Endothelial cell of umbilical vein (primary cell): ENCODE measurements at regions not wholly inside any gene's neighbourhood (a gene's known extent, or its start where the extent isn't known, plus 50 kb on each side); places are given as distances from the start of the nearest gene placed in this dataset.

ENCODE experiments used
- EZH2 ChIP-seq: IDR thresholded peaks from 2 replicates; pipeline ENCODE4 v1.6.1; 2012; ENCODE audit warnings: borderline replicate concordance, low read depth, mild to moderate bottlenecking, moderate library complexity, low read length, inconsistent platforms; ENCODE audit not compliant: severe bottlenecking
- FOS ChIP-seq: IDR thresholded peaks from 2 replicates; pipeline ENCODE4 v1.6.1; 2011; ENCODE audit warnings: mild to moderate bottlenecking, low read length, moderate library complexity, borderline replicate concordance; ENCODE audit not compliant: insufficient read depth
- JUN ChIP-seq: IDR thresholded peaks from 2 replicates; pipeline ENCODE4 v1.6.1; 2011; ENCODE audit warnings: borderline replicate concordance, low read depth; ENCODE audit not compliant: insufficient read length, insufficient read depth
- MYC ChIP-seq: IDR thresholded peaks from one replicate; pipeline ENCODE4 v1.6.1; 2011; ENCODE audit warnings: mild to moderate bottlenecking, low read depth, low read length
- POLR2A ChIP-seq: IDR thresholded peaks from 2 replicates; pipeline ENCODE4 v1.6.1; 2012; ENCODE audit warnings: low read depth, mild to moderate bottlenecking, control low read depth, low read length
- POLR2AphosphoS5 ChIP-seq: IDR thresholded peaks from 2 replicates; pipeline ENCODE4 v1.6.1; 2012; ENCODE audit warnings: low read depth, mild to moderate bottlenecking, control low read depth, low read length, moderate library complexity; ENCODE audit not compliant: insufficient read depth
- TF ChIP-seq, protein P1 (sequence below), 2 donors: IDR thresholded peaks; 1 replicate in 1 of 2; 2 replicates in 1 of 2; pipeline ENCODE4 v1.5.1; 2011; ENCODE audit warnings: low read length in 2 of 2, mild to moderate bottlenecking in 2 of 2, moderate library complexity in 2 of 2, control low read depth in 1 of 2, inconsistent platforms in 1 of 2, low read depth in 1 of 2; ENCODE audit not compliant: insufficient read depth in 1 of 2; ENCODE audit errors: extremely low read depth in 1 of 2
- TF ChIP-seq, protein P2 (sequence below): IDR thresholded peaks from 2 replicates; pipeline ENCODE4 v1.6.1; 2011; ENCODE audit not compliant: insufficient read depth, insufficient read length

DNA sequence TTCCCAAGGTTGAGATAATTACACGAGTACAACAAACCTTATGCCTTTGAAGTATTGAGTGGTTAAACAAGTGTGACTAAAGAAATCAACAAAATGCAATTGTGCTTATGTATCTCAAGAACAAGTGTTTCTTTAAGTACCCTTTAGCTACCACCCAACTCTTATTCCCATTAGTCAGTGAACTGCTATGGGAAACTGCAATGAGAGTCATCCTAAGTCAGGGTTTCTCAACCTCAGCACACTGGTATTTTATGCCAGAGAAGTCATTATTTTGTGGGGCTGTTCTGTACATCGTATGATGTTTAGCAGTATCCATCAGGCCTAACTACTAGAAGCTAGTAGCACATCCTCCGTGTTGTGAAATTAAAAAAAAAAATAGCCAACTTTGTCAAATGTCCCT is 549.1 kb upstream of the BOD1L1 start:
- TF ChIP-seq, protein P1, sequence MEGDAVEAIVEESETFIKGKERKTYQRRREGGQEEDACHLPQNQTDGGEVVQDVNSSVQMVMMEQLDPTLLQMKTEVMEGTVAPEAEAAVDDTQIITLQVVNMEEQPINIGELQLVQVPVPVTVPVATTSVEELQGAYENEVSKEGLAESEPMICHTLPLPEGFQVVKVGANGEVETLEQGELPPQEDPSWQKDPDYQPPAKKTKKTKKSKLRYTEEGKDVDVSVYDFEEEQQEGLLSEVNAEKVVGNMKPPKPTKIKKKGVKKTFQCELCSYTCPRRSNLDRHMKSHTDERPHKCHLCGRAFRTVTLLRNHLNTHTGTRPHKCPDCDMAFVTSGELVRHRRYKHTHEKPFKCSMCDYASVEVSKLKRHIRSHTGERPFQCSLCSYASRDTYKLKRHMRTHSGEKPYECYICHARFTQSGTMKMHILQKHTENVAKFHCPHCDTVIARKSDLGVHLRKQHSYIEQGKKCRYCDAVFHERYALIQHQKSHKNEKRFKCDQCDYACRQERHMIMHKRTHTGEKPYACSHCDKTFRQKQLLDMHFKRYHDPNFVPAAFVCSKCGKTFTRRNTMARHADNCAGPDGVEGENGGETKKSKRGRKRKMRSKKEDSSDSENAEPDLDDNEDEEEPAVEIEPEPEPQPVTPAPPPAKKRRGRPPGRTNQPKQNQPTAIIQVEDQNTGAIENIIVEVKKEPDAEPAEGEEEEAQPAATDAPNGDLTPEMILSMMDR (IDR thresholded peaks at IDR 0.05; ENCODE audit: extremely low read depth in 1 of 2, insufficient read depth in 1 of 2, low read depth in 1 of 2, low read length in 2 of 2) = no peak
- TF ChIP-seq, protein P2, sequence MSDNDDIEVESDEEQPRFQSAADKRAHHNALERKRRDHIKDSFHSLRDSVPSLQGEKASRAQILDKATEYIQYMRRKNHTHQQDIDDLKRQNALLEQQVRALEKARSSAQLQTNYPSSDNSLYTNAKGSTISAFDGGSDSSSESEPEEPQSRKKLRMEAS = no peak
- no peak for TF ChIP-seq POLR2A
- TF ChIP-seq POLR2AphosphoS5 = no peak
- no peak for TF ChIP-seq EZH2
- TF ChIP-seq JUN = no peak
- no peak for TF ChIP-seq MYC
- no peak for TF ChIP-seq FOS
